Activated naive CD4-positive, alpha-beta T cell treated with anti-CD3 and anti-CD28 coated beads, Interleukin-2, amount 50 U/mL, for 16 hours (primary cell): ENCODE measurements at regions not wholly inside any gene's neighbourhood (a gene's known extent, or its start where the extent isn't known, plus 50 kb on each side); places are given as distances from the start of the nearest gene placed in this dataset.
"Not testable (repeated sequence)": the region's sequence is repeated elsewhere in the genome, so short reads cannot be mapped to it uniquely, and the experiment has no call there.

ENCODE experiments used
- DNase-seq: peaks from one replicate; pipeline ENCODE4 v3.0.0-alpha.2; 2020

DNA sequence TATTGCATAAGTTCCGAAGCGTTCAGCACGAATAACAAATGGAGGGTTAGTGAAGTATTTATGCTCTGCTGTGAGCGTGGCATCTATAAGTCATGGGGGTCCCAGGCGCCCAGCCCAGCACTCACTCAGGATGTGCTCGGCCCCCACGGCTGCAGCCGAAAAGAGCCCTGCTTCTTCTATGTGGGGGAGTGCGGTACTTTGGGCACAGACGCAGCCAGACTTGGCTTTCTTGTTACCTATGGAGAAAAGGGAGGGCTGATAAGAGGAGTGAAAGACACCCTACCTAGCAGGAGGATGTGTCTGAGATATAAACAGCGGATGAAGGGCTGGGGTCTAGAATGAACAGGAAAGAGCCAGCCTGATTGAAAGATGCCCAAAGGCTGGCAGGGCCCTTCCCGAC, 51.4 kb downstream of the MRPL36 start:
- no peak for DNase-seq

DNA sequence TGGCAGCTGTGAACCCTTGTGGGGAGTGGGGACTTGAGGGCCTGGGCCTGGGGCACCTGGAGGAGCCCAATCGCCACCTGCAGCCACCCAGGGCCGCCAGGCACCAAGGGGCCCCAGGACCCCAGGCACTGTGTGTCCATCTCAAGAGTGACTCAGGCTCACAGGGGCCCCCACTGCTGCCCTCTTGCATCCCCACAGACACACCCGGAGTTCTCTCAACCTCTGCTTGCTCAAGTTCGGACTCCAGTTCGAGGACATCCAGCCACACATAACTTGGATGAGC, 51.9 kb downstream of the MRPL36 start:
- no peak for DNase-seq

DNA sequence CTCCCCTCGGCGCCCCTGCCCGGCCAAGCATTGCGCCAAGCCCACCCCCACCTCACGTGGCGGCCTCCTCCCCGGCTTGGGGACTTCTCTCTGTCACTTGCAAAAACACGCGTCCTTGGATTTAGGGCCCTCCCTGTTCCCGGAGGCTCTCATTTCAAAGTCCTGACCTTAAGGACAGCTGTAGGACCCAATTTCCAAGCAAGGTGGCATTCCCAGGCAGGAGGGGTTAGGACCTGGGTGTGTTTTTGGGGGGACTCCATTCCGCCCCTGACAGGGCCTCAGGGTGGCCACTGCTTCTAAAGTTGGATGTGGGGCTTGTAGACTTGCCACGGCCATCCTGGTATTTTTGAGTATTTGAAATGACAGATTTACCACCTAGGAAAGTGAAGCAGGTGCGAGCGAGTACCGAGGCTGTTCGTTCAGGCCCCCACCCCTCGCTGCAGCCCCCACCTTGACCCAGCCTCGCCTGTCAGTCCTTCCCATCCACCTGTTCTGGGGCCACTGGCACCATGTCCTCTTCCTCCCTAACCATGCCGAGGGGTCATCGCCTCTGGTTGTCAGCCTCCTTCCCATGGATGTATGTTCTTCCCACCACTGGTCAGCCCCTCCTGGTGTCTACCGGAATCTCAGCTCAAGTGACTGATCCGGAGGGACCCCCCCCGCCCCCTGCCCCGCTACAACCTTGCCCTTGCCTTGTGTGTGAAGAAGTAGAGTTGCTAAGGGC, 52.4 kb downstream of the MRPL36 start:
- DNase-seq, result no peak

DNA sequence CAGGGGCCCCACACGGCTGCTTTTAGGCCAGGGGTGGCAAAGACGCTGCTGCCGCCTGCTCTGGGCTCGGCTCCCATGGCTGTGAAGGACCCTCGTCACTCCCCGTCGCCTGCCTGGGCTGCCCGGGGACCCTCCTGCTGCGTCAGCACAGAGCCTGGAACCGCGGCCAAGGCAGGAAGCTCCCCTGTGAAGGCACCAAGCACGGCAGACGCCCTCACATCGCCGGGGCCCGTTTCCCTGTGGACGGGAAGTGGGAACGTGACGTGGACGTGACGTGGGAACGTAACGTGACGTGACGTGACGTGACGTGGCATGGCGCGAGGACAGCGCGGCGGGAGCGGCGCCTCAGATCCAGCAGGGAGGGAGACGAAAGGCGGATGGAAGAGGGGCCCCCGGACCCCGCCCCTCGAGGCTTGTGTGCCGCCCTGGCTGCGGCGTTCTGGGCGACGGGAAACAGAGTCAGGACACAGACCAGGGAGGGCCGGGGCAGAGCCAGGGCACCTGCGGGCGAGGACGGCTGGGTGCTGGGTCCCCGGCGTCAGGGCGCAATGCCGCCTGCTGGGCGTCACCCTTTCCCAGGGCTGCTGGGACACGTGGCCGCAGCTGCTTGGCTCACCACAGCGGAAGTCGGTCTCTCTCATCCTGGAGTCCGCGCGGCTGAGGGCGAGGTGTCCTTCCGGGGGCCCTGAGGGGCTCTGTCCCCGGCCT, 53.1 kb downstream of the MRPL36 start:
- no peak for DNase-seq

DNA sequence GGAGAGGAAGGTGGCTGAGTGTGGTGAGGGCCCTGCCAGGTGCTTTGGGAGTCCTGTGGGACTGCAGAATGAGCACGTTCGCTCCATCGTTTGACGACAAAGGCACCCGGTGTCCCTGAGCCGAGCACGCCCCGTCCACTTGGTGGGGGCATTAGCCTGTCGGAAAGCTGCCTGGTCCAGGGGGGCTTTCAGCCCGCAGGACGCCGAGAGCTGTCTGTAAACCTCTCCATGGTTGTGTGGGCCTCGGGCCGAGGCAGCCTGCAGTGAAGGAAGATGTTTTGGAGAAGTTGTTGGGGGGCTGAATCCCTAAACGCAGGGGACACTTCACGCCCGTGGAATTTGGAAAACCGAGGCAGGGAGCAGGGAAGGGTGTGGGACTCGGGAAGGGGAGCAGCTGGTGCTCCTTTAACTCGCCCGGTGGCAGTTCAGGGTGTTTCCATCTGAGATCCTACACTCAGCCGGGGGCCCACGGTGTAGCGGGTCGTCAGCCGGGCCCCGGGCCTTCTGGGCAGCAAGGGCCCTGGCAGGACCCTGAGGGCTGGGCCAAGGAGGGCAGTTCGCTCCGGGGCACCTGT, 53.8 kb downstream of the MRPL36 start:
- no peak for DNase-seq

DNA sequence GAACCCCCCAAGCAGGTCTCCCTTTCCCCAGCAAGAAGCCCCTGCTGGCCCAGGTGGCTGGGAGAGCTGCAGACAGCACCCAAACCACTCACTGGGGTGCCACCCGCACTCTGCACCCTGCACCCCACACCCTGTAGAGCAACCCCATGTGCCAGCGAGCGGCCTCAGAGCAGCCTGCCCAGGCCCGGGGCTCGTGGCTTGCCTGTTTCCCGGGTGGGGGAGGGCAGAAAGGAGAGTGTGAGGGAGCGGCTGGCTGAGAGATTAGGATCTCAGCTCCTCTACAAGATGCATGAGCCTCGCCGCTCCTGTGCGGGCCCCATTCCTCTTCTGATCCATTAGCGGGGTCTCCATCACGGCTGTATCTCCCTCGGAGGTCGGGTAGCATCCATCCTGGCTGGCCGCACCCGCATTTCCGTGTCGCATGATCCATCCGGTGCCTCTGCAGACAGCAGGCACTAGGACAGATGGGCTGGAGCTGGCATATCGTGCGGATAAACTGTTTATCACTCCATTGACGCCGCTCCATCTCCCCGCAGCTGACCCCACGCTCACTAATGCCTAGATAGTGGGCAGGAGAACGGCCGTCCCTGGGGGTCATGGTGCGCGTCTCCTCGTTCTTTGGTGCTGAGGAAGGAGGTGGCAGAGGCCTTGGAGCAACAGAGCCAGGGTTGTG, 54.4 kb downstream of the MRPL36 start:
- DNase-seq, result no peak

DNA sequence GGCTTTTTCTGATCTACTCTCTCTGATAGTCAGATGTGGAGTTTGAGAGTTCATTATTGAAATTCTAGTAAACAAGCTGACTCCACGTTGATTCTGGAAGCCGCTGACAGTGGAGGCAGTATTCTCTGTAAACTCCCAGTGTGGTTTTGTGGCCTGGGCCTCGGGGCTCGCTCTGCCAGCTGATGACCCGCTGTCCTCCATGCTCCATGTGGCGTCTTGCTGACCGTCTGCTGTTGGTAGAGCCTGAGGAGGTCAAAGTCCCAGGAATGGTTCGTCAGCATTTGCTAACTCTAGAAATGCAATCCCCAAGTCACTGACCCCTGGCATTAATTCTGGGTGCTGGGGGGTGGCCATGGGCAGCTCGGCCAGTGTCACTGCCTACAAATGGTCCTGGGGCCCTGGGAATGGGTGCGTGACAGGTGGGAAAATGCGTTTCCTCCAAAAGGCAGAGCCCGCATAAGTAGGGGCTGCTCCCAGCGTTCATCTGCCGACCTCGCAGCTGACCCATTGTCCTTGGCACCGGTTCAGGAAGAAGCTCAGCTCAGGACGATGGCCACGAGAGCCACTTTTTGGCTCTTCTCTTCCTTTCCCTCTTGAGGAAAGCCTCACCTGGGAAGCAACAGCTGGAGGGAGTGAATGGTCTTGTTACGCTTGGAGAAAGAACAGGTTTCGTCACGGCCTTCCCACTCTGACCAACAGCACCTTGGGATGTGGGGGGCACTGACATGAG, 55.1 kb downstream of the MRPL36 start:
- no peak for DNase-seq

DNA sequence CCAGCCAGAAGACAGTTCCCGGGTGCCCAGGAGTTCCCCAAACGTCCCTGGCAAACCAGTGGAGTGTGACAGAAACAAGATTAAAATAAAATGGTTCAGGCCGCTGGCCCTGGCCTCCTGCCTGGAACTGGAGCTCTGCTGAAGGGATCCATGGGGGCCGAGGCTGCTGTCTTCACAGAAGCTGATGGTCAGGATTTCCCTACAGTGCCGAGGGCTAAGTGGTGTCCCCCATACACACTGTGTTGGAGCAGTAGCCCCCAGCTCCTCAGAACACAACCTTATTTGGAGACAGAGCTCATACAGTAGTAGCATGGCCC, 55.9 kb downstream of the MRPL36 start:
- no peak for DNase-seq

DNA sequence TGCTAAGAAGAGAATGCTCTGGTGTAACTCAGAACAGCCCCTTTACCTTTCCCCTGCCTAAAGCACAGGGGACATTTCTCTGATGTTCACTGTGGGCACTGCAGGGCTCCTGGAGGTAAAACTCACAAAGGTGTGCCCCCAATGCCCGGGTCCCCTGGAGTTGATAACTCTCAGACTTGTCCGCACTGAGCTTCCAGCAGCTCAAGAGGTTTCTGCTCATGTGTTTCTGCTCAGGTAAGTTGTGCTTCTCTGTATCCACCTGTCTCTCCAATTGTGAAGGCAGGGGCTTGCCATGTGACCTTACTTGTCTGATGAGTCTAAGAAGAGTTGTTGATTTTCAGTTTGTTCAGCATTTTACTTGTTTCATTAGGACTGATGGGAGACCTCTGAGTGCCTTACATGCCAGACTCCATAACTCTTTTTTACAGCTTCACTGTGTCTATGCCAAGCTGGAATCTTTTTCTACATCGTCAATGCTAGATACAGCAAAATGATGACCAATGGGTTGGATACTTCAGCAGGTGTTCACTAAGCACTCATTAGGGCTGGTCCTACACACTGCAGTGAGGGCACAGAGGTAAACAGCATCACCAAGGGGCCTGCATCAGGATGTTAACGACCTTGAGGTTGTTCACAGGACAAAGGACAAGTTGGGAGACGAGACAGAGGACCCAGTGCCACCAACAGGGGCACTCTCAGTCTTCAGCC, 56.4 kb downstream of the MRPL36 start:
- no peak for DNase-seq

DNA sequence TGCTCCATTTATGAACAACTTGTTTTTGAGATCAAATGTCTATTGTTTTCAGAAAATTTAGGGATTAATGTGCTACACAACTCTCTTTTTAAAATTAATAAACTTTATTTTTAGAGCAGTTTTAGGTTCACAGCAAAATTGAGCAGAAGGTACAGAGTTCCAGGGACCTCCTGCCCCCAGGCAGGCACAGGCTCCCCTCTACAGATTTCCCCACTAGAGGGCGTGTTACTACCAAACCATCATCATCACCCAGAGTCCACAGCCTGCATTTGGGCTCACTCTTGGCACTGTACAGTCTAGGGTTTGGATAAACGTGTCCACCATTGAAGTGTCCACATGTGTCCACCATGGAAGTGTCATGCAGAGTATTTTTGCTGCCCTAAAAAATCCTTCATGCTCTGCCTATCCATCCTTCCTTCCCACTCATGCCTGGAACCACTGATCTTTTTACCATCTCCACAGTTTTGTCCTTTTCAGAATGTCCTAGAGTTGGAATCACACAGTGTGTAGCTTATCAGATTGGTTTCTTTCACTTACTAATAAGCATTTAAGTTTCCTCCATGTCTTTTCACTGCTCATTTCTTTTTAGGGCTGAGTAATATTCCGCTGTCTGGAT, 61.7 kb downstream of the MRPL36 start:
- peak; percentile 41 for DNase-seq

DNA sequence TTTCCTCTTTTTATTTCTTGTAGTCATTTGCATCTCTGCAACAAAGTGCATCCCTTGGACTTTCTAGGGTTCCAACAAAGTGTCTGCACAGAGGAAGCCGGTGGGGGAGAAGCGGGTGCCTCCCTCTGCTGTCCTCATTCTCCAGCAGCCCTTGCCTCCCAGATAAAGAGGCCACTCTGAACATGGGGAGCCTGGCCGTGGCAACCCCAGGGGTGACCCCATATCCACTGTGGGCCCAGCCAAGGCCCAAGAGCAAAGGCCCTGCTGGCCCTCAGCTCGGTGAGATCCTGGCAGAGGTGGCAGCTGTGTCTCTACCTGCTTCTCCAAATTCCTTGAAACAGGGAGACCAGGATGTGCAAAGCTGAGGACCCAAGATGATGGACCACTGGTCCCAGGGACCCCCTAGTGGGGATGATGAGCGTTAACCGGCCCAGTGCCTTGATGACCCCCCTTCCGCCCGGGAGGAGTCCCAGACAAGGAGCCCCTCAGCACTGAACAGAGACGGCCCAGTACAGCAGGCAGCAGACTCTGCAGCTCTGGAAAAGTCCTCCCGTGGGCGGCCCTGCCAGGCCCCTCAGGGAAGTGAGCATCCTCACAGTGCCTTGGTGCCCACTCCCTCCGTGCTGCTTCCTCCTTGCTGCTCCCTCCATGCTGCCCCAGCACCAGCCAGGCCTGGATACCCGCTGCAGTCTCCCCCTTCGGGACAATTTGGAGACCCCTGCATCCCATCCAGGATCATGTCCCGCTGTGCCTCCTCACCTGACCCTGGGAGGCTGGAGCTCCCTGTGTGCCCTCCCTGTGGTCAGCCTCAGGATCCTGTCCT, 62.5 kb downstream of the MRPL36 start:
- DNase-seq, result no peak

DNA sequence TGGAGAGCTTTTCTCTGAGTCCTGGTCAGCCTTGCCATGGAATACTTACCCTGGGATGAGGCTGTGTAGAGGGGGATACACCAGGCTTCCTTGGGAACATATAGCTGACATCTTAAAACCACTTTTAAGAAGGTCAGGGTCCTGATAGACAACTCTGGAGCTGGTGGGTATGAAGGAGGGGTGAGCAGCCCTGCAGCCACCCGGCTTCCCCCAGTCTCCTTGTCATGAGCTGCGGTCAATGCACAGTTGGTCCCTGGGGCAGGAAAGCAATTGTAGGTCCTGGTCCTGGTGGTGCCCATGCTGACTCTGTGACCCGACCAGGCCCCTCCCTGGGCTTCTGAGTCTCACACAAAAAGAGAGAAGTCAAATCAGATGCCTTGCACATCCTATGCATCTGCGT, 63.6 kb downstream of the MRPL36 start:
- no peak for DNase-seq

DNA sequence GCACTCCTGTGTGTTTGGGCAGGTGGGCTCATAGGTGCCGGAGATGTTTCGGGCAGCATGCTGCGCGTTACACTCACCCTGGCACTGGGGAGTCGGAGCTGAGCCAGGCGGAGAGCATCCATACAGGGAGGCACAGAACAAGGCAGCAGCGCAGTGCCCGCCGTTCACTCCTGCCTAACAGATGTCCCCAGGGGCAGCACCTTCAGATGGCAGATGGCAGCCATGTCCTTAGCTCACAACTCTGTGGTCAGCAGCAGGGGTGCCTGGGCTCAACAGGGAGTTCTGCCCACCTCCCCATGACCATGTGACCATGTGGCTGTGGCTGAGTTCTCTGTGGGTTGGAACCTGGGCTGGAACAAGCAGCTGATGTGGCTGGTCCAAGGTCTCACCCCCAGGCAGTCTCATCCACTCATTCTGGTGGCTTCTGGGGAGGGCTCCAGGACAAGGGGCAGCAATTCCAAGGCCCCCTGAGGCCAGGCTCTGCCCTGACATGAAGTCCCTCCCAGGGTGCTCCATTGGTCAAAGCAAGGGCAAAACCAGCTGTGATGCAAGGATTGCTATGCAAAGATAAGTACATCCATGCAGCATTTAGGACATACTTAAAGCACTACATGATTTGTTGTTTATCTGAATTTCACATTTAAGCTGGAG, 64.2 kb downstream of the MRPL36 start:
- no peak for DNase-seq

DNA sequence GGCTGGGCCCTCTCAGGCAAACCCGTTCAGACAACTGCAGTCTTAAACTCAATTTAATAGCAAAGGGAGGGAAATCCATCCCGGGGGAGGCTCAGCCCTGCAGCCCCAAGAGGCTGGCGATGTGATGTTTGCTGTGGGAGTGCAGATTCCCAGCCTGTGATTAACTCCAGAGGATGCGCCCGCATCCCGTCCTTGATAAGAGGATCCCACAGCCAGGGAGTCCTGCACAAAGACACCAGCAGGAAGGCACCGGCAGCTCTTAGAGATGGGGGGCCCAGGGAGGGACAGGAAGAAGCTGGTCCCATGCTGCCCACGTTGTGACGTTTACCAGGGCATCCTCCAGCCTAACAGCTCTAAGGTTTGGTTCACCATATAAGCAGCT, 64.7 kb downstream of the MRPL36 start:
- no peak for DNase-seq

DNA sequence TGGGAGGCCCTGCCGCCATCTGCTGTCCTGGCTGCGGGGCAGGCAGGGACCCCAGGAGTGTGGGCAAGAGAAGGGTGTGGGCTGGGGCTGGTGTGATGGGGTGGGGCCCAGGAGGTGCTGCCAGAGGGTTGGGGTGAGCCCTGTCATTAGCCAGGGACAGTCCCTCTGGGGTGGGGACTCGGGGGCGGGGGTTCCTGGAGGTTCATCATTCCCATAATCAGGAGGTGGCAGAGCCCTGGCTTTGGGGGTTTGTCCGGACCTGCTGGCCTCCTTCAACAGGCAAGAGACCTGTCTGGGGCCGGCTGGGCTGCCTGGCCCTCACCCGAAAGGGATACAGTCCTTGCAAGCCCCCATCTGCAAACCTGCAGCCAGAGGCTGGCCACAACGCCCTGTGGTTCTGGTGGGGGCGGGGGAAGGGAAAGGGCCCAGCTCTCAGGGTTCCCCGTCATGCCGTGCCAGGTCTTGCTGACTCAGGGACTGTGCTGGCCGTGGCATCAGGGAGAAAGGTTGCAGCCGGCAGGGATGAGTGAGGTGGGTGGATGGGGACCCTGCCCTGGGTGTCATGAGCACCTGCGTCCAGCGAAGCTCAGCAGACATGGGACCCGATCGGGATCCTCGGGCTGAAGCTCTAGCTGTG, 65.2 kb downstream of the MRPL36 start:
- DNase-seq, result no peak

DNA sequence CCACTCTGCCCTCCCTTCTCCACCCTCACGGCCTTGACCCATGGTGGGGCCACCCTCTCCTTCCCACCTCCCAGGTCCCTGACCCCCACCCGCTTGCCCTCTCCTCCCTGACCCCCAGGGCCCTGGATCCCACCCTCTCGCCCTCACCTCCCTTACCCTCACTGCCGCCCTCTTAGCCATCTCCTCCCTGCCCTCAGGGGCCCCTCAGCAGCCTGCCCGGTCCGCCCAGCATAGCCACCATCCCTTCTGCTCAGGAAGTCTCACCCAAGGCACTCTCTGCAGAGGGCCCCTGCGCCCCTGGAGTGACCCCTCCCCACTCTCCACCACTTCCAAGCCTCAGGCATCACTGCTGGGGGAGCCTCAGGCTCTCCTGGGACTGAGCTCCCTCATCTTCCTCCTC, 66.3 kb downstream of the MRPL36 start:
- no peak for DNase-seq

DNA sequence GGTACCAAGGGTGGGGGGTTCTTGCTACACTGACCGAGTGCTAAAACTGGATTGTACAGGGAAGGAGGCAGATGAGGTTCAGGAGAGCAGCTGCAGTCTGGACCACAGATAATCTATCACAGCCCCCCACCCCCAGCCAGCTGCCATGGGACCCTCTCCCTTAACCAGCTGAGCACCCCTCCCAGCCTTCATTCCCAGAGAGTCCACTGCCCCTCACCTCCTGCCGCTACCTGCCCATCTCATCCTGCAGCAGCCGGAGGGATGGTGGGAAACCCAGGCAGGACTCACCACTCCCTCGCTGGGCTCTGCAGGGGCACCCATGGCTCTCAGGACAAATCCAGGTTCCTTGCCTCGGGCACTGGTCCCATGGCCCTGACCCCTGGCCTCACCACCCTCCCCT, 66.7 kb downstream of the MRPL36 start:
- DNase-seq, result no peak

DNA sequence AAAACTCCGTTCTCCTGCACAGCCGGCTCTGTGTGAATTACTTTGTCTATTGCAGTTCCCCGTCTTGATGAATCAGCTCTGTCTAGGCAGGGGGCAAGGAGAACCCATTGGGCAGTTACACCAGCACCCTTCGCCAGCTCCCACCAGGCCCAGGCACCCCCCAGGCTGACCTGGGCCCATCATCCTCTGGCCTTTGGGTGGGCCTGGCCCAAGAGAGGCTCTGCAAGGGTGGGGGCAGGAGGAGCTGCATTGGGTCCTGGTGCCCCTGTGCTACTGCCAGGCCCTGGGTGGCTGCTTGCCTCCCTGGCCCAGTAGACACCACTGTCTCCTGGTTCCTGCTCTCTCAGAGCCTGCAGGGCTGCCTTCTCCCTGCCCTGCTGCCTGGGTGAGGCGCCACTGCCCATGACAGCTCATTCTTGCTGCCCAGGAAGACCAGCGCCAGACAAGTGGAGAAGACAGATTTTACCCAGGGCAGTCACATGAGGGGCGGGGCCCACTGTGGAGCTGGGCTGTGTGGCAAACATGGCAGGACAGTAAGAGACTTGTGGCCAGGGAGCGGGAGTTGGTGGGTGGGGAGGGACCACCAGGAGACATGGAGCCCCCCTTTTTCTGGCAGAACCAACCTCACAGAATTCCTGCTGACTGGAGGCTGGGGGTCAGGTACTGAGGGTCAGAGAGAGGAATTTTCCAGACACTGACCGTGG, 67.2 kb downstream of the MRPL36 start:
- DNase-seq, result no peak

DNA sequence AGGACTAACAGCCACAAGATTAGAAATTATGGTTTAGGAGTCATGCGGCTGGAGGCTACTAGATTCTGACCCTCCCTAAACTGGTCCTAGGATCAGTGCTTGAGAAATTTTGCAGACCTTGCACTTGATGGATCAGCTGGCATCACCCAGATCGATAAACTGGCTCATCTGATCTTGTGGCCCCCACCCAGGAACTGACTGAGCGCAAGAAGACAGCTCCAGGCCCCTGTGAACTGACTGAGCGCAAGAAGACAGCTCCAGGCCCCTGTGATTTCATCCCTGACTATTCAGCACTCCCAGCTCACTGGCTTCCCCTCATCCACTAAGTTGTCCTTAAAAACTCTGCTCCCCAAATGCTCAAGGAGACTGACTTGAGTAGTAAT, 67.8 kb downstream of the MRPL36 start:
- not testable (repeated sequence) for DNase-seq

DNA sequence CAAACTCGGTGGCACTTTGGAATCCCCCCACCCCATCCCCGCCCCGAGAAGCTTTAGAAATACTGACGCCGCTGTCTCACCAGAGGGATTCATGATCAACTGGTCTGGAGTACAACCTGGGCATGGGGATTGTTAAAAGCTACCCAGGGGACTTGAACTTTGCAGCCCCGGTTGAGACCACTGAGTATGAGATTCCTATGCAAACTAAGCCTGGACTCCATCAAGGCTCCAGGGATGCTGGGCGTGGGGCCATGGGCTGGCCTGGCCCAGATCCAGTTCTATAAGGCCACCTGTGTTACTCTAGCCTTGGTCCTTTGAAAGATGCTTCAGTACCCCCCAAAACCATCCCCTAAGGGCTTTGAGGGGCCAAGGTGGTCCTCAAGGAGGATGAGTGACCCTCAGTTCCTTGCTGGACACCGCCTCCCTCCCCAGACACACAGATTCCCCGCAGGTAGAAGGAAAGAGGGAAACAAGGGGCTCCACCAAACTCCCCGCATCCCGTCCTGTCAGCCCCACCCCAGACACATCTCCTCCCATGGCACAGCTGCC, 68.5 kb downstream of the MRPL36 start:
- no peak for DNase-seq
